K562 (cell line): ENCODE measurements at regions not wholly inside any gene's neighbourhood (a gene's known extent, or its start where the extent isn't known, plus 50 kb on each side); places are given as distances from the start of the nearest gene placed in this dataset.

Experiments
- MEIS2 ChIP-seq: fragments of 450-650 bp; IDR thresholded peaks from 2 replicates; pipeline ENCODE4 v1.6.1; 2014; ENCODE audit warnings: mild to moderate bottlenecking; ENCODE audit not compliant: partially characterized antibody
- SIN3A ChIP-seq, 2 experiments: fragments of 150-350 bp in 1 of 2; IDR thresholded peaks; 2 replicates each; pipeline ENCODE4 v1.6.1; 2011 to 2016; ENCODE audit warnings: borderline replicate concordance in 2 of 2, low read depth in 2 of 2, low read length in 2 of 2, mild to moderate bottlenecking in 2 of 2, moderate library complexity in 2 of 2; ENCODE audit not compliant: control insufficient read depth in 1 of 2
- SRSF1 ChIP-seq: fragments of 200-400 bp; formaldehyde crosslinking; IDR thresholded peaks from 2 replicates; pipeline ENCODE4 v1.6.1; 2017; ENCODE audit warnings: mild to moderate bottlenecking, low read depth, low read length, moderate library complexity
- TF ChIP-seq, protein P1 (sequence below): fragments of 450-650 bp; IDR thresholded peaks from 2 replicates; pipeline ENCODE4 v1.6.1; 2016; ENCODE audit warnings: mild to moderate bottlenecking, moderate library complexity
- TF ChIP-seq, protein P2 (sequence below): fragments of 200-800 bp; sonication (Bioruptor generic); IDR thresholded peaks from 2 replicates; pipeline ENCODE4 v1.6.1; 2017; ENCODE audit warnings: missing genetic modification characterization, missing compliant biosample characterization

GRCh38 chr3:153032891-153033290 lies 129.1 kb upstream of the RAP2B start (continued):
- TF ChIP-seq, protein P1, sequence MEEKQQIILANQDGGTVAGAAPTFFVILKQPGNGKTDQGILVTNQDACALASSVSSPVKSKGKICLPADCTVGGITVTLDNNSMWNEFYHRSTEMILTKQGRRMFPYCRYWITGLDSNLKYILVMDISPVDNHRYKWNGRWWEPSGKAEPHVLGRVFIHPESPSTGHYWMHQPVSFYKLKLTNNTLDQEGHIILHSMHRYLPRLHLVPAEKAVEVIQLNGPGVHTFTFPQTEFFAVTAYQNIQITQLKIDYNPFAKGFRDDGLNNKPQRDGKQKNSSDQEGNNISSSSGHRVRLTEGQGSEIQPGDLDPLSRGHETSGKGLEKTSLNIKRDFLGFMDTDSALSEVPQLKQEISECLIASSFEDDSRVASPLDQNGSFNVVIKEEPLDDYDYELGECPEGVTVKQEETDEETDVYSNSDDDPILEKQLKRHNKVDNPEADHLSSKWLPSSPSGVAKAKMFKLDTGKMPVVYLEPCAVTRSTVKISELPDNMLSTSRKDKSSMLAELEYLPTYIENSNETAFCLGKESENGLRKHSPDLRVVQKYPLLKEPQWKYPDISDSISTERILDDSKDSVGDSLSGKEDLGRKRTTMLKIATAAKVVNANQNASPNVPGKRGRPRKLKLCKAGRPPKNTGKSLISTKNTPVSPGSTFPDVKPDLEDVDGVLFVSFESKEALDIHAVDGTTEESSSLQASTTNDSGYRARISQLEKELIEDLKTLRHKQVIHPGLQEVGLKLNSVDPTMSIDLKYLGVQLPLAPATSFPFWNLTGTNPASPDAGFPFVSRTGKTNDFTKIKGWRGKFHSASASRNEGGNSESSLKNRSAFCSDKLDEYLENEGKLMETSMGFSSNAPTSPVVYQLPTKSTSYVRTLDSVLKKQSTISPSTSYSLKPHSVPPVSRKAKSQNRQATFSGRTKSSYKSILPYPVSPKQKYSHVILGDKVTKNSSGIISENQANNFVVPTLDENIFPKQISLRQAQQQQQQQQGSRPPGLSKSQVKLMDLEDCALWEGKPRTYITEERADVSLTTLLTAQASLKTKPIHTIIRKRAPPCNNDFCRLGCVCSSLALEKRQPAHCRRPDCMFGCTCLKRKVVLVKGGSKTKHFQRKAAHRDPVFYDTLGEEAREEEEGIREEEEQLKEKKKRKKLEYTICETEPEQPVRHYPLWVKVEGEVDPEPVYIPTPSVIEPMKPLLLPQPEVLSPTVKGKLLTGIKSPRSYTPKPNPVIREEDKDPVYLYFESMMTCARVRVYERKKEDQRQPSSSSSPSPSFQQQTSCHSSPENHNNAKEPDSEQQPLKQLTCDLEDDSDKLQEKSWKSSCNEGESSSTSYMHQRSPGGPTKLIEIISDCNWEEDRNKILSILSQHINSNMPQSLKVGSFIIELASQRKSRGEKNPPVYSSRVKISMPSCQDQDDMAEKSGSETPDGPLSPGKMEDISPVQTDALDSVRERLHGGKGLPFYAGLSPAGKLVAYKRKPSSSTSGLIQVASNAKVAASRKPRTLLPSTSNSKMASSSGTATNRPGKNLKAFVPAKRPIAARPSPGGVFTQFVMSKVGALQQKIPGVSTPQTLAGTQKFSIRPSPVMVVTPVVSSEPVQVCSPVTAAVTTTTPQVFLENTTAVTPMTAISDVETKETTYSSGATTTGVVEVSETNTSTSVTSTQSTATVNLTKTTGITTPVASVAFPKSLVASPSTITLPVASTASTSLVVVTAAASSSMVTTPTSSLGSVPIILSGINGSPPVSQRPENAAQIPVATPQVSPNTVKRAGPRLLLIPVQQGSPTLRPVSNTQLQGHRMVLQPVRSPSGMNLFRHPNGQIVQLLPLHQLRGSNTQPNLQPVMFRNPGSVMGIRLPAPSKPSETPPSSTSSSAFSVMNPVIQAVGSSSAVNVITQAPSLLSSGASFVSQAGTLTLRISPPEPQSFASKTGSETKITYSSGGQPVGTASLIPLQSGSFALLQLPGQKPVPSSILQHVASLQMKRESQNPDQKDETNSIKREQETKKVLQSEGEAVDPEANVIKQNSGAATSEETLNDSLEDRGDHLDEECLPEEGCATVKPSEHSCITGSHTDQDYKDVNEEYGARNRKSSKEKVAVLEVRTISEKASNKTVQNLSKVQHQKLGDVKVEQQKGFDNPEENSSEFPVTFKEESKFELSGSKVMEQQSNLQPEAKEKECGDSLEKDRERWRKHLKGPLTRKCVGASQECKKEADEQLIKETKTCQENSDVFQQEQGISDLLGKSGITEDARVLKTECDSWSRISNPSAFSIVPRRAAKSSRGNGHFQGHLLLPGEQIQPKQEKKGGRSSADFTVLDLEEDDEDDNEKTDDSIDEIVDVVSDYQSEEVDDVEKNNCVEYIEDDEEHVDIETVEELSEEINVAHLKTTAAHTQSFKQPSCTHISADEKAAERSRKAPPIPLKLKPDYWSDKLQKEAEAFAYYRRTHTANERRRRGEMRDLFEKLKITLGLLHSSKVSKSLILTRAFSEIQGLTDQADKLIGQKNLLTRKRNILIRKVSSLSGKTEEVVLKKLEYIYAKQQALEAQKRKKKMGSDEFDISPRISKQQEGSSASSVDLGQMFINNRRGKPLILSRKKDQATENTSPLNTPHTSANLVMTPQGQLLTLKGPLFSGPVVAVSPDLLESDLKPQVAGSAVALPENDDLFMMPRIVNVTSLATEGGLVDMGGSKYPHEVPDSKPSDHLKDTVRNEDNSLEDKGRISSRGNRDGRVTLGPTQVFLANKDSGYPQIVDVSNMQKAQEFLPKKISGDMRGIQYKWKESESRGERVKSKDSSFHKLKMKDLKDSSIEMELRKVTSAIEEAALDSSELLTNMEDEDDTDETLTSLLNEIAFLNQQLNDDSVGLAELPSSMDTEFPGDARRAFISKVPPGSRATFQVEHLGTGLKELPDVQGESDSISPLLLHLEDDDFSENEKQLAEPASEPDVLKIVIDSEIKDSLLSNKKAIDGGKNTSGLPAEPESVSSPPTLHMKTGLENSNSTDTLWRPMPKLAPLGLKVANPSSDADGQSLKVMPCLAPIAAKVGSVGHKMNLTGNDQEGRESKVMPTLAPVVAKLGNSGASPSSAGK = no peak
- TF ChIP-seq MEIS2 = peak; percentile 31
- TF ChIP-seq SIN3A (IDR thresholded peaks at IDR 0.05; ENCODE audit: borderline replicate concordance in 2 of 2, control insufficient read depth in 1 of 2, low read depth in 2 of 2, low read length in 2 of 2) = no peak
- TF ChIP-seq, protein P2, sequence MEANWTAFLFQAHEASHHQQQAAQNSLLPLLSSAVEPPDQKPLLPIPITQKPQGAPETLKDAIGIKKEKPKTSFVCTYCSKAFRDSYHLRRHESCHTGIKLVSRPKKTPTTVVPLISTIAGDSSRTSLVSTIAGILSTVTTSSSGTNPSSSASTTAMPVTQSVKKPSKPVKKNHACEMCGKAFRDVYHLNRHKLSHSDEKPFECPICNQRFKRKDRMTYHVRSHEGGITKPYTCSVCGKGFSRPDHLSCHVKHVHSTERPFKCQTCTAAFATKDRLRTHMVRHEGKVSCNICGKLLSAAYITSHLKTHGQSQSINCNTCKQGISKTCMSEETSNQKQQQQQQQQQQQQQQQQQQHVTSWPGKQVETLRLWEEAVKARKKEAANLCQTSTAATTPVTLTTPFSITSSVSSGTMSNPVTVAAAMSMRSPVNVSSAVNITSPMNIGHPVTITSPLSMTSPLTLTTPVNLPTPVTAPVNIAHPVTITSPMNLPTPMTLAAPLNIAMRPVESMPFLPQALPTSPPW (CRISPR knock-in tag) = no peak
- TF ChIP-seq SRSF1 = no peak
